Astrocyte (in vitro differentiated cells and primary cell): ENCODE measurements at regions not wholly inside any gene's neighbourhood (a gene's known extent, or its start where the extent isn't known, plus 50 kb on each side); places are given as distances from the start of the nearest gene placed in this dataset.

Source experiments
- CTCF ChIP-seq: IDR thresholded peaks from 2 replicates; pipeline ENCODE4 v1.5.1; 2011; ENCODE audit warnings: low read depth, mild to moderate bottlenecking, inconsistent platforms, low read length, moderate library complexity; ENCODE audit not compliant: insufficient read depth
- EZH2 ChIP-seq: IDR thresholded peaks from 2 replicates; pipeline ENCODE4 v1.6.1; 2012; ENCODE audit warnings: mild to moderate bottlenecking, low read length, inconsistent platforms; ENCODE audit not compliant: insufficient read depth

GRCh38 chr1:81598623-81599022 is 202.1 kb upstream of the ADGRL2 start:
- TF ChIP-seq CTCF (no peak), EZH2 (no peak)
